HEK293T (cell line): ENCODE measurements at regions not wholly inside any gene's neighbourhood (a gene's known extent, or its start where the extent isn't known, plus 50 kb on each side); places are given as distances from the start of the nearest gene placed in this dataset.

Experiments used
- CTCF ChIA-PET: fragments of 350-600 bp; formaldehyde crosslinking; extraction: SDS; loops from one replicate; lab custom pipeline; 2021; ENCODE audit warnings: antibody characterized with exemption, inconsistent platforms; lab: Yijun Ruan, JAX
- POLR2A ChIA-PET: fragments of 350-600 bp; formaldehyde crosslinking; extraction: SDS; loops from one replicate; lab custom pipeline; 2020; ENCODE audit warnings: antibody characterized with exemption, inconsistent platforms; lab: Yijun Ruan, JAX
- DNase-seq: peaks from one replicate; pipeline ENCODE4 v3.0.0; 2012; ENCODE audit warnings: mixed read lengths; ENCODE audit errors: extremely low spot score
- ARNT ChIP-seq: fragments of 450-650 bp; IDR thresholded peaks from 2 replicates; pipeline ENCODE4 v1.6.1; 2017; ENCODE audit warnings: mild to moderate bottlenecking
- BHLHE40 ChIP-seq: fragments of 450-650 bp; IDR thresholded peaks from 2 replicates; pipeline ENCODE4 v1.6.1; 2016; ENCODE audit warnings: mild to moderate bottlenecking, moderate library complexity, borderline replicate concordance
- CTBP1 ChIP-seq: fragments of 450-650 bp; IDR thresholded peaks from 2 replicates; pipeline ENCODE4 v1.6.1; 2016; ENCODE audit warnings: borderline replicate concordance
- ELF4 ChIP-seq: fragments of 450-650 bp; IDR thresholded peaks from 2 replicates; pipeline ENCODE4 v1.6.1; 2017; ENCODE audit warnings: antibody characterized with exemption
- FOXA1 ChIP-seq: fragments of 450-650 bp; IDR thresholded peaks from 2 replicates; pipeline ENCODE4 v1.6.1; 2016; ENCODE audit warnings: mild to moderate bottlenecking
- FOXK2 ChIP-seq: fragments of 450-650 bp; IDR thresholded peaks from 2 replicates; pipeline ENCODE4 v1.6.1; 2016; ENCODE audit warnings: mild to moderate bottlenecking
- FOXM1 ChIP-seq: fragments of 450-650 bp; IDR thresholded peaks from 2 replicates; pipeline ENCODE4 v1.6.1; 2017; ENCODE audit warnings: mild to moderate bottlenecking, borderline replicate concordance
- HDGF ChIP-seq: fragments of 450-650 bp; IDR thresholded peaks from 2 replicates; pipeline ENCODE4 v1.6.1; 2017; ENCODE audit warnings: antibody characterized with exemption, borderline replicate concordance
- L3MBTL2 ChIP-seq: fragments of 450-650 bp; conservative IDR thresholded peaks from 2 replicates; pipeline ENCODE4 v1.6.1; 2016; ENCODE audit warnings: mild to moderate bottlenecking
- LEF1 ChIP-seq: fragments of 450-650 bp; IDR thresholded peaks from 2 replicates; pipeline ENCODE4 v1.6.1; 2017; ENCODE audit warnings: mild to moderate bottlenecking, borderline replicate concordance
- NFRKB ChIP-seq: fragments of 450-650 bp; IDR thresholded peaks from 2 replicates; pipeline ENCODE4 v1.6.1; 2016; ENCODE audit warnings: mild to moderate bottlenecking, moderate library complexity
- SP1 ChIP-seq: fragments of 450-650 bp; IDR thresholded peaks from 2 replicates; pipeline ENCODE4 v1.6.1; 2017
- SUZ12 ChIP-seq: fragments of 450-650 bp; IDR thresholded peaks from 2 replicates; pipeline ENCODE4 v1.6.1; 2016; ENCODE audit warnings: mild to moderate bottlenecking
- TARDBP ChIP-seq: fragments of 450-650 bp; IDR thresholded peaks from 2 replicates; pipeline ENCODE4 v1.6.1; 2016
- ZNF384 ChIP-seq: fragments of 450-650 bp; IDR thresholded peaks from 2 replicates; pipeline ENCODE4 v1.6.1; 2016
- TF ChIP-seq, protein P1 (sequence below): fragments of 450-650 bp; IDR thresholded peaks from 2 replicates; pipeline ENCODE4 v1.6.1; 2016

- ChIA-PET POLR2A (no interaction called here), CTCF (interaction anchor here (0.6 kb wide), 1 partner anchor 168 kb away, joined by 4 read pairs; no protein-coding TSS in a partner anchor)
- no peak for TF ChIP-seq BHLHE40
- TF ChIP-seq LEF1 = no peak
- TF ChIP-seq FOXA1 = no peak
- TF ChIP-seq FOXK2 = no peak
- no peak for TF ChIP-seq L3MBTL2
- no peak for TF ChIP-seq SP1
- no peak for TF ChIP-seq CTBP1
- no peak for TF ChIP-seq FOXM1
- no peak for TF ChIP-seq ELF4
- no peak for TF ChIP-seq HDGF
- no peak for TF ChIP-seq ARNT
- no peak for TF ChIP-seq ZNF384
- no peak for TF ChIP-seq TARDBP
- TF ChIP-seq, protein P1, sequence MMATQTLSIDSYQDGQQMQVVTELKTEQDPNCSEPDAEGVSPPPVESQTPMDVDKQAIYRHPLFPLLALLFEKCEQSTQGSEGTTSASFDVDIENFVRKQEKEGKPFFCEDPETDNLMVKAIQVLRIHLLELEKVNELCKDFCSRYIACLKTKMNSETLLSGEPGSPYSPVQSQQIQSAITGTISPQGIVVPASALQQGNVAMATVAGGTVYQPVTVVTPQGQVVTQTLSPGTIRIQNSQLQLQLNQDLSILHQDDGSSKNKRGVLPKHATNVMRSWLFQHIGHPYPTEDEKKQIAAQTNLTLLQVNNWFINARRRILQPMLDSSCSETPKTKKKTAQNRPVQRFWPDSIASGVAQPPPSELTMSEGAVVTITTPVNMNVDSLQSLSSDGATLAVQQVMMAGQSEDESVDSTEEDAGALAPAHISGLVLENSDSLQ = no peak
- DNase-seq = no peak
These were observed 460.2 kb upstream of the BTBD3 start for GRCh38 chr20:11457488-11457887.

- TF ChIP-seq SUZ12 (no peak), TARDBP (no peak), HDGF (no peak), SP1 (no peak), BHLHE40 (no peak)
- TF ChIP-seq, protein P1 = no peak
- ChIA-PET CTCF (no interaction called here), POLR2A (no interaction called here)
These were observed 458.4 kb upstream of the BTBD3 start for GRCh38 chr20:11459090-11459890.

GRCh38 chr20:11467436-11467835, 450.3 kb upstream of the BTBD3 start:
- TF ChIP-seq TARDBP = no peak
- no peak for TF ChIP-seq FOXK2
- TF ChIP-seq BHLHE40 = no peak
- TF ChIP-seq HDGF = no peak
- TF ChIP-seq FOXA1 = no peak
- no peak for TF ChIP-seq NFRKB
- no peak for TF ChIP-seq FOXM1
- TF ChIP-seq ELF4 = no peak
- TF ChIP-seq ARNT = no peak
- TF ChIP-seq SUZ12 = no peak
- TF ChIP-seq L3MBTL2 = no peak
- no peak for TF ChIP-seq ZNF384
- TF ChIP-seq, protein P1 = no peak
- TF ChIP-seq CTBP1 = no peak
- TF ChIP-seq LEF1 = no peak
- no peak for TF ChIP-seq SP1
- POLR2A ChIA-PET = no interaction called here
- CTCF ChIA-PET = no interaction called here
- no peak for DNase-seq

More at GRCh38 chr20:11459090-11459890, 458.4 kb upstream of the BTBD3 start:
- DNase-seq = no peak

- ChIA-PET CTCF (no interaction called here), POLR2A (no interaction called here)
- DNase-seq = no peak
- TF ChIP-seq ZNF384 (no peak), HDGF (no peak)
- TF ChIP-seq, protein P1 = no peak
These were observed 448.8 kb upstream of the BTBD3 start for GRCh38 chr20:11468880-11469279.

GRCh38 chr20:11469795-11470435, 447.8 kb upstream of the BTBD3 start:
- DNase-seq = no peak
- ChIA-PET CTCF (no interaction called here), POLR2A (no interaction called here)
- TF ChIP-seq FOXA1 (no peak), FOXM1 (no peak), SUZ12 (no peak), LEF1 (no peak), ZNF384 (no peak), FOXK2 (no peak), SP1 (no peak)

DNA sequence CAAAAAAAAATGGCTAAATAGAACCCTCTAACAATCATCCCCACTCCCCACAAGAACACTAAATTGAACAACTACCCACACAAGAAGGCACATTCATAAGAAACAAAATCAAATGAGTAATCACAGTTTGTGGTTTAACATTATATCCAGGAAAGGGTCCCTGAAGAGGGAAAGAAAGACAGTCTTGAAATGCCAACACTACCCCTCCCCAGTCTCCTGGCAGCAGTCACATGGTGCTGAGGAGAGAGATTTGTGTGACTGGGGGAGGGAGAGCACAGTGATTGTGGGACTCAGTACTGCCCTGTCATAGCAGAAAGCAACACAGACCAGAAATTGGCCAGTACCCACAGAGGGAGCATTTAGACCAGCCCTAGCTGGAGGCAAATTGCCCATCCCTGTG, 443.7 kb upstream of the BTBD3 start:
- DNase-seq = no peak
- TF ChIP-seq ELF4 (no peak), CTBP1 (no peak), TARDBP (no peak), NFRKB (no peak), BHLHE40 (no peak), LEF1 (no peak), ARNT (no peak)
- TF ChIP-seq, protein P1 = no peak
- POLR2A ChIA-PET = no interaction called here
- CTCF ChIA-PET = no interaction called here
